A549 (cell line): ENCODE measurements at regions not wholly inside any gene's neighbourhood (a gene's known extent, or its start where the extent isn't known, plus 50 kb on each side); places are given as distances from the start of the nearest gene placed in this dataset.

Source experiments
- CHD2 ChIP-seq: fragments of 150-350 bp; IDR thresholded peaks from 2 replicates; pipeline ENCODE4 v1.6.1; 2014; ENCODE audit warnings: low read length; ENCODE audit not compliant: partially characterized antibody
- EP300 ChIP-seq, 2 experiments: fragments of >200 bp; sonication (Bioruptor Twin); formaldehyde crosslinking; IDR thresholded peaks; 2 replicates in 1 of 2; 3 replicates in 1 of 2; pipeline ENCODE4 v1.6.1; 2016 to 2017
- ESRRA ChIP-seq: fragments of 150-350 bp; IDR thresholded peaks from 2 replicates; pipeline ENCODE4 v1.6.1; 2014; ENCODE audit warnings: mild to moderate bottlenecking, low read length, borderline replicate concordance
- HDAC2 ChIP-seq: fragments of 200-600 bp; sonication (generic); IDR thresholded peaks from 2 replicates; pipeline ENCODE4 v1.6.1; 2016
- MYC ChIP-seq: IDR thresholded peaks from 2 replicates; pipeline ENCODE4 v1.6.1; 2012; ENCODE audit warnings: mild to moderate bottlenecking, inconsistent platforms, low read length, improper control_type of control experiment, borderline replicate concordance
- SMC3 ChIP-seq: fragments of >200 bp; sonication (Bioruptor Twin); formaldehyde crosslinking; IDR thresholded peaks from 3 replicates; pipeline ENCODE4 v1.6.1; 2018; ENCODE audit warnings: inconsistent platforms
- TF ChIP-seq, protein P1 (sequence below): fragments of >200 bp; sonication (Bioruptor Twin); formaldehyde crosslinking; IDR thresholded peaks from 3 replicates; pipeline ENCODE4 v1.5.1; 2016
- TF ChIP-seq, protein P2 (sequence below): fragments of 150-350 bp; IDR thresholded peaks from 2 replicates; pipeline ENCODE4 v1.6.1; 2014; ENCODE audit warnings: low read depth, mild to moderate bottlenecking, low read length
- TF ChIP-seq, protein P3 (sequence below): fragments of 450-650 bp; IDR thresholded peaks from 2 replicates; pipeline ENCODE4 v1.6.1; 2014; ENCODE audit warnings: antibody characterized with exemption
- TF ChIP-seq, protein P4 (sequence below): fragments of 250-450 bp; sonication (Bioruptor Pico); IDR thresholded peaks from 2 replicates; pipeline ENCODE4 v1.5.0; 2020; ENCODE audit warnings: low read depth, mild to moderate bottlenecking, moderate library complexity

DNA sequence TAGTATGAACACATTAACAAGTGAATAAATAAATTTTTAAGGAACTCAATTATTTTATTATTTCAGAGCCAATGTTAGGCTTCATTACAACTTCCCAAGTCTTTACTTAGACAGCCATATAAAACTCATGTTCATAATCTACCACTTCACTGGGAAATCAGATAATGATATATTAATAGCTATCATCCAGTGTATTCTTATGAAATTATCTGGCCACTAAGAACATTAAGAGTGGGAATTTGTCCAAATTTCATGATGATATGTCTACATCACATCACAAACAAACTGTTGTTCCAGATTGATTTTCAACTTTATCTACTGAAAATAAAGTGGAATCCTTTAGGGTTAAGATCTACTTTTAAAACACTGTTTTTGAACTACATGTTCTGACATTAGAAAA, 668.6 kb downstream of the EFNA5 start:
- TF ChIP-seq HDAC2 (no peak), EP300 (IDR thresholded peaks at IDR 0.05) (no peak), SMC3 (no peak), ESRRA (no peak), MYC (no peak), CHD2 (no peak)
- TF ChIP-seq, protein P1, sequence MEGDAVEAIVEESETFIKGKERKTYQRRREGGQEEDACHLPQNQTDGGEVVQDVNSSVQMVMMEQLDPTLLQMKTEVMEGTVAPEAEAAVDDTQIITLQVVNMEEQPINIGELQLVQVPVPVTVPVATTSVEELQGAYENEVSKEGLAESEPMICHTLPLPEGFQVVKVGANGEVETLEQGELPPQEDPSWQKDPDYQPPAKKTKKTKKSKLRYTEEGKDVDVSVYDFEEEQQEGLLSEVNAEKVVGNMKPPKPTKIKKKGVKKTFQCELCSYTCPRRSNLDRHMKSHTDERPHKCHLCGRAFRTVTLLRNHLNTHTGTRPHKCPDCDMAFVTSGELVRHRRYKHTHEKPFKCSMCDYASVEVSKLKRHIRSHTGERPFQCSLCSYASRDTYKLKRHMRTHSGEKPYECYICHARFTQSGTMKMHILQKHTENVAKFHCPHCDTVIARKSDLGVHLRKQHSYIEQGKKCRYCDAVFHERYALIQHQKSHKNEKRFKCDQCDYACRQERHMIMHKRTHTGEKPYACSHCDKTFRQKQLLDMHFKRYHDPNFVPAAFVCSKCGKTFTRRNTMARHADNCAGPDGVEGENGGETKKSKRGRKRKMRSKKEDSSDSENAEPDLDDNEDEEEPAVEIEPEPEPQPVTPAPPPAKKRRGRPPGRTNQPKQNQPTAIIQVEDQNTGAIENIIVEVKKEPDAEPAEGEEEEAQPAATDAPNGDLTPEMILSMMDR: no peak
- TF ChIP-seq, protein P2, sequence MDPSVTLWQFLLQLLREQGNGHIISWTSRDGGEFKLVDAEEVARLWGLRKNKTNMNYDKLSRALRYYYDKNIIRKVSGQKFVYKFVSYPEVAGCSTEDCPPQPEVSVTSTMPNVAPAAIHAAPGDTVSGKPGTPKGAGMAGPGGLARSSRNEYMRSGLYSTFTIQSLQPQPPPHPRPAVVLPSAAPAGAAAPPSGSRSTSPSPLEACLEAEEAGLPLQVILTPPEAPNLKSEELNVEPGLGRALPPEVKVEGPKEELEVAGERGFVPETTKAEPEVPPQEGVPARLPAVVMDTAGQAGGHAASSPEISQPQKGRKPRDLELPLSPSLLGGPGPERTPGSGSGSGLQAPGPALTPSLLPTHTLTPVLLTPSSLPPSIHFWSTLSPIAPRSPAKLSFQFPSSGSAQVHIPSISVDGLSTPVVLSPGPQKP: no peak
- TF ChIP-seq, protein P3, sequence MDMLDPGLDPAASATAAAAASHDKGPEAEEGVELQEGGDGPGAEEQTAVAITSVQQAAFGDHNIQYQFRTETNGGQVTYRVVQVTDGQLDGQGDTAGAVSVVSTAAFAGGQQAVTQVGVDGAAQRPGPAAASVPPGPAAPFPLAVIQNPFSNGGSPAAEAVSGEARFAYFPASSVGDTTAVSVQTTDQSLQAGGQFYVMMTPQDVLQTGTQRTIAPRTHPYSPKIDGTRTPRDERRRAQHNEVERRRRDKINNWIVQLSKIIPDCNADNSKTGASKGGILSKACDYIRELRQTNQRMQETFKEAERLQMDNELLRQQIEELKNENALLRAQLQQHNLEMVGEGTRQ: no peak
- TF ChIP-seq, protein P4, sequence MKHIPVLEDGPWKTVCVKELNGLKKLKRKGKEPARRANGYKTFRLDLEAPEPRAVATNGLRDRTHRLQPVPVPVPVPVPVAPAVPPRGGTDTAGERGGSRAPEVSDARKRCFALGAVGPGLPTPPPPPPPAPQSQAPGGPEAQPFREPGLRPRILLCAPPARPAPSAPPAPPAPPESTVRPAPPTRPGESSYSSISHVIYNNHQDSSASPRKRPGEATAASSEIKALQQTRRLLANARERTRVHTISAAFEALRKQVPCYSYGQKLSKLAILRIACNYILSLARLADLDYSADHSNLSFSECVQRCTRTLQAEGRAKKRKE (CRISPR knock-in tag): no peak
